SIG-M5 (cell line): ENCODE measurements at regions not wholly inside any gene's neighbourhood (a gene's known extent, or its start where the extent isn't known, plus 50 kb on each side); places are given as distances from the start of the nearest gene placed in this dataset.
"Not testable (repeated sequence)": the region's sequence is repeated elsewhere in the genome, so short reads cannot be mapped to it uniquely, and the experiment has no call there.

Experiments
- DNase-seq: peaks from one replicate; lab custom pipeline; 2025; lab: John Stamatoyannopoulos, UW

GRCh38 chr13:99774644-99775043, 196.9 kb downstream of the ZIC5 start:
- DNase-seq = no peak

DNA sequence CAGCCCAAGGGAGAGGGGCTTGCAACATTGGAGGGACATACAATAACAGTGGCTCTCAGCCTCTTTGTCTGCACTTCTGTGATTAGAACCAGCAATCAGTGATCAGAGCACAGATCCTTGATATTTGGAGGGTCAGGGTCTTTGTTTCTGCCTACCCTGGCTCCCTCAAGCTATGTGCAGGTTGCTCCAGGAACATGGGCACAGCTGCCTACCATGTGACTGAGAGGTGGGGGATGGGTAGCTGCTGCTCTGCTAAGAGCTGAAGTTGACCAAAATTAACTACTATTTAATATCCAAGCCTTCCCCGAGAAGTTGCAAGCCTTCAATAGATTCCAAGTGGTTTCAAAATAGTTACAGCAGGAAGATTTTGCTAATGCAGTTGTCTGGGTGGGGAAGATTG, 202.6 kb downstream of the ZIC5 start:
- DNase-seq = no peak

DNA sequence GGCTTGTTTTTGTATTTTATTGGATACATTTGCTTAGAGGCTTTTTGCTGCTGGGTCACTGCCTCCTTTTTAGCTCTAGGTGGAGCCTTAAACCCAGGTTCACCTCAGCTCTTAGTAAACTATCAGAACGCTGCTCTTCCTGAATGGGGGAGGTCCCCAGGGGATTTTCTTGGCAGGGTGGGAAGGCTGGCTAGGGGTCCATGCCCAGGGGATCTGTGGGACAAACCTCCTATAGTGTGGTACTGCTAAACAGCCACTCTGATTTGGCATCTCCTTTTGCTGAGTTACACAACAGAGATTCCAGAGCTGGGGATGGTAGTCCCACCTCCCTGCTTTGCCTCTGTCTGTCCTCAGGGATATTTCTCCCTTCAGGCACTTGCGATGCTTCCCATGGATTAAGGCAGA, 204.9 kb downstream of the ZIC5 start:
- DNase-seq = no peak

- DNase-seq = no peak
Measured at GRCh38 chr13:99765869-99766268, 205.7 kb downstream of the ZIC5 start.

GRCh38 chr13:99760456-99760855, 211.1 kb downstream of the ZIC5 start:
- no peak for DNase-seq

DNA sequence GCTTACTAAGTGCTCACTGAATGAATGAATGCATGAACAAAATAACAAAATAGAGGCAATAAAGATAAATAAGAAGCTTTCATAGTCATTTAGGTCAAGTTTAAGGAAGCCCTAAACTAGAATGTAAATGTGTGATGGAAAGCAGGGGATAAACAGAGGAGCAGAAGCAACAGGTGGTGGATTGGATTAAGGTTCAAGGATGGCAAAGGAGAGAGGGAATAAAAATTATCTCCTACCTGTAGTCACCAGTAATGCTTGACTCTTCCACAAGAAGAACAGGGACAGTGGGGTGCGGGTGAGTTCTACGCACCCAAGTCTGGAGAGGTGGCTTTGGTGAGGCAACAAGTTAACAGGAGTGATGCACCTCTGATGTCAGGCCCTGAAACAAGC, 212.4 kb downstream of the ZIC5 start:
- no peak for DNase-seq

DNA sequence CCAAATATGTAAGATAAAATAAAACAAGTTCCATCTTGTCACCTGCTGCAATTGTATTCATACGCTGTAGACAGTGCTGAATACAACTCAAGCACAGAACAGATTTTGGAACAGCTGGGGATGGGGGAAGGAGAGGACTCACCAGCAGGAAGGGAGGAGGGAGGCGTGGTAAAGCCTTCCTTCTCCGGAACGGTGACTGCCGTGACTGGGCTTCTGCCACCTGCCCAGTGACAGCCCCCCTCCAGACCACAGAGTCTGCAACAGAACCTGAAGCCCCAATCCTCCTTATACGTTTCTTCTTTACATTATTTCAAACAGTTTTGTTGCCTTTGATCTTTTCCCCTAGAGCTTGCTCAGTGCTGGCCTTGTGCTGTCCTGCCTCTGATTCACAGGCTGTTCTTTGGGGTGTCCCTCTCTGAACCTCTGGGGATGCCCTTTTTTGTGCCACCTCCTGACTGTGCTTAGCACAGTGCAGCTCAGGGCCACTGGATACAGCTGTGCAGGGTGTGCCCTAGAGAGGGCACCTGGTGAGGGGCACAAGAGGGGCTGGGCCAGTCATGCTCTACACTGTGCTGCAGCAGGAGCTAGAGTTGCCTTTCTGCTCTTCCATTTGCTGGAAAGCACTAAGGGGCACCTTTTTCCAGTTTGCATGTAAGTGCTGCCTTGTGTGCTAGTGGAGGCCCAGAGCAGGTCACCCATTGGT, 213.0 kb downstream of the ZIC5 start:
- DNase-seq = no peak

DNA sequence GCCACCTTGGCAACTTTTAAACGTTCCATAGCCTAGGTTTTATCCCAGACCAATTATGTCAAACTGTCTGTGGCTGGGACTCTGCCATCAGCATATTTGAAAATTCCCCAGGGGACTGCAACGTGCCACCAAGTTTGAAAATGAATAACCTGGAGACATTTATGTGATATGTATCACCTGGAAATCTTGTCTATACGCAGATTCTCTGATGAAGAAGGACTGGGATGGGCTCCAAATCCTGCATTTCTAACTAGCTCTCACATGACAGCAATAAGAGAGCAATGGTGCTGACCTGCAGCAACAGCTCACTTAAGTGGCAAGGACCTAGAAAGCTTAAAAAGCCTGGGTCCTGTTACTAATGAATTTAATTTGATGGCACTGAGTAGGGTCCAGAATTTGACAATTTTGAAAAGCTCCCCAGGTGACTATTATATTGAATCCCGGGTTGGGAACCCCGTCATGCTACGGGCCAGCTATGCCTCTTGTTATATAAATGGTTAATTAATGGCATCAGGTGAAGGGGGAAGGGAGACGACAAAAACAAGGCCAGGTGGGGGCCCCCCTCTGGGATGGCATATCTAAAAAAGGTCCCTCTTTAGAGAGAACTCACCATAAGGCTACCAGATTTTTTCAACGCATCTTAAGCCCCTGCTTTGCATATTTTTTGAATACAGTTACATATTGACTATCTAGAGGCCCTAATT, 213.7 kb downstream of the ZIC5 start:
- DNase-seq = no peak

DNA sequence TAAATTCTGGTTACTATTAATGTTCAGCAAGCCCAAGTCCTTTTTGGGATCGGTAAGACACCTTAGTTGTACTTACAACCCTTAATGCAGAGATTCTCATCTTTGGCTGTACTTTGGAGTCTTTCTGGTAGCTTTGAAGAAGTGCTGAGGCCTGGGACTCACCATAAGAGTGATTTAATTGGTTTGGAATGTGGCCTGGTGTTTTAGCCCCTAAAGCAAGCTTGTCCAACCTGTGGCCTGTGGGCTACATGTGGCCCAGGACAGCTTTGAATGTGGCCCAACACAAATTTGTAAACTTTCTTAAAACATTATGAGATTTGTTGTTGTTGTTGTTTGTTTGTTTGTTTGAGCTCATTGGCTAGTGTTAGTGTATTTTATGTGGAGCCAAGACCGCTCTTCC, 215.3 kb downstream of the ZIC5 start:
- no peak for DNase-seq

- DNase-seq = not testable (repeated sequence)
Measured at GRCh38 chr13:99754750-99755149, 216.8 kb downstream of the ZIC5 start.

DNA sequence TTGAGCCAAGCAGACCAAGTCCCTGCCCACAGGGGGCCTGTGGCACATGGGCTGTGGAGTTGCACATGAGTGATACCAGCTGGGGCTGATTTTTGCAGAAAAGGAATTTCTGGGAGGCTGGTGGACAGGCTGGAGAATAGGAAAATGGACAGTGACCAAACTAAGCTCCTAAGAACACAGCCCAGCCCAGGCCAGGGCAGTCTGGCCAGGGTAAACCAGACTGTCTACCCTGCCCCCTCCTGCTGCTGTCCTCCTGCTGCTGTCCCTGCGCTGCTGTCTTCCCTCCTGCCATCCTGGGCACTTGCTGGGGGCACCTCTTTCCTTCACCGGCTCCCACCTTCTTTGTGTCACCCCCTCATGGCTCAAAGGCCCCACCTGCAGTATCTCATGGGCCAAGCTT, 219.2 kb downstream of the ZIC5 start:
- DNase-seq = no peak

GRCh38 chr13:99751517-99752199, 219.9 kb downstream of the ZIC5 start:
- DNase-seq = no peak

- no peak for DNase-seq
Measured at GRCh38 chr13:99750951-99751350, 220.6 kb downstream of the ZIC5 start.

- DNase-seq = no peak
Measured at GRCh38 chr13:99749271-99750019, 222.1 kb downstream of the ZIC5 start.

DNA sequence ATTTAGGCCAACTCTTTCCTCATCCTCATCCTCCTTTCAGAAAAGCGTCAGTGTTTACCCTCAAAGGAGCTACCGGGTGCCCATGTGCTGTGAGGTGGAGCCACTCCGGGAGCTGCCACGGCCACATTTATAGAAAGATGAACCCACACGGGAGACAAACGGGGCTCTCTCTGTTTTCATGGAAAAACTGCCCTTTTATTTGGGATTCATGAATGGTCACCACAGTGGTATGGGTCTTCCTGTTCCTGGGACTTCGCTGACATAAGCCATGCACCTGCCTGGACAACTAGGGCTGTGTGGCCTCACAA, 224.2 kb downstream of the ZIC5 start:
- DNase-seq = no peak

DNA sequence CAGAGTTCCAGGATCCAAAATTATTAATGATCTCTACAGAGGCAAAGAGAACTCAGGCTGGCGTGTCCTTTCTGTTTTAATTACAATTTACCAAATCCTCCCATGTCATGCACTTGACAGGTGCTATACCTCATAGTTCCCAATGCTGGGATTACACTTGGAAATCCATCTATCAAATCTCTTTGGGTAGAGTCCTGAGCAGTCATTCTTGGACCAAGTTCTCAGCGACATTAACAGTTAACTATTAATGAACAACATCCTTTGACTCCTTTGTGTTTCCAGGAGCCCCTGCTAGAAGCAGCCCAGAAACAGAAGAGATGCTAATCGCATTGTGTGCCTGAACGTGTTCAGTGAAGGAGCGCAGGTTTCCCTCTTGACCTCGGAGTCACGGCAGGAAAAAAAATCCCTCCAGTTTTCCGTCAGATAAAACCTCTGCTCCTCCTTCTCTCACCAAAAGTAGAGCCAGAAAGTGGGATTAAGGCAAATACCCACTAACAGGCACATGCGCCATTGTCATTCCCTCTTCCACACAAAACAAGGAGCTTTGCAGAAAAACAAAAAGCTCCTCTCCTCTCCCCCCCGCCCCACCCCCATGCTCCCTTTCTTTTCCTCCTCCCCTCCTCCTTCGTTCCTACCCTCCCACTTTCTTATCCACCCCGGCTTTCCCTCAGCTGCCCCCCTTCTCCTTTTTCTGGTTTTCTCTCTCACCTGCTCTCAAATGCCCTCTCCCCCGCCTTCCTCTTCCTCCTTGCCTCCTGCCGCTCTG, 224.7 kb downstream of the ZIC5 start:
- no peak for DNase-seq

DNA sequence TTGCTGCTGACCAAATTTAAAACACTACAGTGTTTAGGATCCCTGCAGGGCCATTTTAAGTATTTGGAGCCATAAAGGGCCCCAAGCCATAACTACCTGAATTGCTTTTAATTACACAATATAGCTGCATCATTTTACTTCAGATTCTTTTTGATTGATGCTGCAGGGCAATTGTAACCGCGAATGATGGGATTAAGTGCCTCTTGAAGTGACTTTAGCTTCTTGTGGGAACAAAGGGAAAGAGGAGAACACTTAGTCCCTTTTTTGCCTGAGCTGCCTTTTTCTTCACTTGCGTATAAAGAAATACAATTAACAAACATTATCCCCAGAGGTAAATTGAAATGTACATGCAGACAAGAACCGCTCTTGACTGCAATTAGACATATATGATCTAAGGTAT, 228.5 kb downstream of the ZIC5 start:
- no peak for DNase-seq

DNA sequence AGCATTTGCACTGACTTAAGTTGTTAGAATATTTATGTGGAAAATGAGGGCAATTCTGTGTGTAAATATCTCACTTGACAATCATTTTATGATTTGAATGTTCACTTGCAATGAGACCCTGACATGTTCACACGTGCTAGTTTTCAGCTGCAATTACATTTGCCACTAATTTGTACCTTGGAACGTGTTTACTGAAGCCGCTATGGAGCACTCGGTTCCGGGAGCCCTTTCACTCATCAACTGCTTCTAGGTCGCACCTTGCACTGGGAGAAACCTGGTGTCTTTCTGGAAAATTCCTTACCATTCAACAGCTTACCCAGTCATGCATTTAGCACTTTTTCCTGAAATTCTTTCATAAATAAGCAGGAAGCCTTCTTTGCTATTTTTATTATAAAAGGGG, 229.6 kb downstream of the ZIC5 start:
- no peak for DNase-seq

DNA sequence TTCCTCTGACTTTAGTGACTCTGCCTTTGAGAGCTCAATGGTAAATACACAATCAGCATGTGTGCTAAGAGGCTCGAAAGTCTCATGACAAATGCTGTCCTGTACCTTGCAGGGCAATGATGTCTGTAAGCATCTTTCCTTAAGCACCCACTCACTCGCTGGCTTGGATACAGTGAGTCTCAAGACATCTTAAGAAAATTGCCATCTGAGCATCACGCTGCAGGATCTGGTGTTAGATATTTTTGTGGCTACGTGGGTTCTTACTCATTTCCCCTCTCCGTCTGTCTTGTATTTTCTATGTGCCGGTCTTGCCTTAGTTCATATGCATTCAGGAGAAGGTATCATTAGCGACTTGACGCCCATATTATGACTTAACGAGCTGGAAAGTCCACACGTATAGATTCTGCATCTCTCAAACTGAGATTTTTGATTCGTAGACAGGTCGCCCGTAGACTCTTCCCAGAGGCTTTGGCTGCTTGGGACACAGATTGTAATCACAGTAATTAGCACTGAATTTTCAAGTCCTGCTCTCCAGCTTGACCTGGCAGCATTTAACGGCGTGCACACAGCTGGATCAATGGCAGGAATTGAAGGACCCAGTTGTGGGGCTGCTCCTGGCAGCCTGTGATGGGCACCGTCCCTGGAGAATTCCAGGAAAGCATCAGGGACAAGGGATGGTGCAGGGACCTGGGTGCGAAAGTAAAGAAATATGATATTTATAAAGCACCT, 231.2 kb downstream of the ZIC5 start:
- DNase-seq = no peak

GRCh38 chr13:99738626-99739025, 232.9 kb downstream of the ZIC5 start:
- no peak for DNase-seq

DNA sequence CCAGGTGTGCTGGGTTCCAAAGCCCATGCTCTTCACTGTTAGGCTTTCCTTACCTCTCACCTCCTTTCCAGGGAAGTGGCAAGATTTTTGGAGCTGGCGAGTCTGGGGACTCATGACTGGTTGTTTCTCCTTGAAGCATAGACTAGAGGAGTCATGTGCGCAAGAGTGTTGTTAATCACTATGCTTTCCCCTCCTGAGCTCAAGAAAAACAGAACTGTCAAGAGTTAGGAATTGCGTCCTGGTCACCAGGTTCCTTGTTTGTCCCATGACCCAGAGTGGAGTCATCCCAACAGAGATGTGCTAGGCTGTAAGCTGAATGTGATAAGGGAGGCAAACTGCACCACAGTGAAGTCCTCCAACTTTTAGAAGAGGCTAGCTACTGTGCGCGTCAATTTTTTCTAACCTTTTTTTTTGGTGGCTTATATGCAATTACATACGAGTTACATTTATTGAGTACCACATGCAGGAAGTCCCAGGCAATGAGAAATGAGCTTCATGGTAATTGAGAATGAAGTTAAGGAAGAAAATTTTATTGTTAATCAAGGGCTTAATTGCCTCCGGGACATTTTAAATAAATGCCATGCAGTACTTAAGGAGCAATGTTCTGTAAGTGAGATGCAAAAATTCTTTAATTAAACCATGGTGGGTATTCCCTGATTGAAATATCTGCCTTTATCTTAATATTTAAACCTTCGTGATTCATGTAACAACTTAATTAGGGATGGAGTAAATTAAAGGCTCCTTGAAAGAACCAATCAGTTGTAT, 233.9 kb downstream of the ZIC5 start:
- DNase-seq = no peak
